NCI-H526 treated with DMSO at 0.1 percent for 48 hours (cell line): ENCODE measurements at regions not wholly inside any gene's neighbourhood (a gene's known extent, or its start where the extent isn't known, plus 50 kb on each side); places are given as distances from the start of the nearest gene placed in this dataset.

Source experiments
- DNase-seq: peaks from one replicate; lab custom pipeline; 2025; lab: John Stamatoyannopoulos, UW

DNA sequence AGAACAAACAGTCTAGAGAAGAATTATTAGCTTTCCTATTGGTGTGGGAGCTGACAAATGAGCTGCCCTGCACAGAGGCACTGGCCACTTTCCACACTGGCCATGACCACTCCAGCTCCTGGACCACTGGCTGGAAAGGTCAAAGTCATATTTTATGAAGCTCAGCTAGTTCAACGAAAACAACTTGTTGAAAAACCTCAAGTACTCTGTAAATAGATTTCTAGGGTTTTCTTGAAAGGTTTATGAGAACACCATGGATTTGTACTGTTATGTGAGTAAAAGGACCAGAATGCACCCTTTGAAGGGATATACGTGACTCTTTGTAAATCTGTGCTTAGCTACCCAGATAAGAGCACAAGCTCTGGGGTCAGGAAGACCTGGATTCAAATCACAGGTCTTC, 54.5 kb upstream of the FGGY start:
- DNase-seq = no peak

GRCh38 chr1:59243550-59243949, 53.3 kb upstream of the FGGY start:
- no peak for DNase-seq

DNA sequence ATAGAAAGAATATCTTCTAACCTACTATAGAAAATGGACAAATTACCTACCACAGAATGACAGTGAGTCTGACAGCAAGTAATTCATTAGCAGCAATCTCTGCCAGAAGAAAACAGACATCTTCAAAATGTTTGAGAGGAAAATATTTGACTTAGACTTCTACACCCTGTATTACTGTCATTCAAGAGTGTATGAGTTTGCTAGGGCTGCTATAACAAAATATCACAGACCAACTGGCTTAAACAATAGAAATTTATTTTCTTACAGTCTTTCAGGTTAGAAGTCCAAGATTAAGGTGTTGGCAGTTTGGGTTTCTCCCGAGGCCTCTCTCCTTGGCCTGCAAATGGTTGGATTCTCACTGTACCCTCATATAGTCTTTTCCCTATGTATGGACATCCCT, 52.9 kb upstream of the FGGY start:
- DNase-seq = no peak

DNA sequence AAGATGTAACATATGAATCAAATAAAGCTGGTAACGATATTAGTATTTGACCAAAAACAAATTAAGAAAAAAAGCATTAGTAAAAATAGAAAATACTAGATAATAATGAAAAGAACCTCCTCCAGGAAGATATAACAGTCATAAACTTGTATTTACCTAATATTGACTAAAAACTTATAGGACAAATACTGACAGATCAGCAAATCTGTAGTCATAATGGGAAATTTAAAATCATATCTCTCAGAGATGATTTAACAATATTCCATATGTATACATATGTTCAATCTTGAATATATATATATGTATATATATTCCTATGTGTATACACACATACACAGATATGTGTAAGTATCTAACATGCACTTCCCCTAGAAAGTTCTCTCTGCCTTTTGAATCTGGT, 52.0 kb upstream of the FGGY start:
- no peak for DNase-seq
